Smooth muscle cell (in vitro differentiated cells): ENCODE measurements at regions not wholly inside any gene's neighbourhood (a gene's known extent, or its start where the extent isn't known, plus 50 kb on each side); places are given as distances from the start of the nearest gene placed in this dataset.

Experiments used
- DNase-seq: peaks from one replicate; lab custom pipeline; 2025; ENCODE audit not compliant: unreplicated experiment; lab: John Stamatoyannopoulos, UW
- H2AFZ ChIP-seq: fragments of 200-600 bp; sonication (generic); 2 replicates; pipeline ENCODE4 v1.6.0; 2016; ENCODE audit warnings: antibody characterized with exemption, low read depth, mild to moderate bottlenecking
- H3F3A ChIP-seq: fragments of 200-600 bp; sonication (generic); 2 replicates; pipeline ENCODE4 v1.6.0; 2017; ENCODE audit warnings: antibody characterized with exemption, low read depth
- H3K27ac ChIP-seq: fragments of 200-600 bp; sonication (generic); 2 replicates; pipeline ENCODE4 v1.5.1; 2016; ENCODE audit warnings: low read depth, mild to moderate bottlenecking
- H3K27me3 ChIP-seq: fragments of 200-600 bp; sonication (generic); 2 replicates; pipeline ENCODE4 v1.6.1; 2016; ENCODE audit warnings: low read depth, mild to moderate bottlenecking
- H3K36me3 ChIP-seq: fragments of 200-600 bp; sonication (generic); 2 replicates; pipeline ENCODE4 v1.5.1; 2016; ENCODE audit warnings: low read depth
- H3K4me1 ChIP-seq: fragments of 200-600 bp; sonication (generic); 2 replicates; pipeline ENCODE4 v1.5.1; 2016; ENCODE audit warnings: low read depth
- H3K4me2 ChIP-seq: fragments of 200-600 bp; sonication (generic); 2 replicates; pipeline ENCODE4 v1.6.0; 2016; ENCODE audit warnings: mild to moderate bottlenecking
- H3K4me3 ChIP-seq: fragments of 200-600 bp; sonication (generic); 2 replicates; pipeline ENCODE4 v1.5.1; 2016; ENCODE audit warnings: mild to moderate bottlenecking
- H3K79me2 ChIP-seq: fragments of 200-600 bp; sonication (generic); 2 replicates; pipeline ENCODE4 v1.6.0; 2016; ENCODE audit warnings: low read depth, mild to moderate bottlenecking
- H3K9ac ChIP-seq: fragments of 200-600 bp; sonication (generic); 2 replicates; pipeline ENCODE4 v1.6.0; 2016; ENCODE audit warnings: low read depth
- H3K9me3 ChIP-seq: fragments of 200-600 bp; sonication (generic); replicated peaks from 2 replicates; pipeline ENCODE4 v1.5.1; 2016; ENCODE audit warnings: low read depth
- H4K20me1 ChIP-seq: fragments of 200-600 bp; sonication (generic); 2 replicates; pipeline ENCODE4 v1.6.0; 2016; ENCODE audit warnings: low read depth
- CTCF ChIP-seq: fragments of 200-600 bp; sonication (generic); IDR thresholded peaks from 2 replicates; pipeline ENCODE4 v1.5.1; 2017; ENCODE audit warnings: borderline replicate concordance, mild to moderate bottlenecking, antibody characterized with exemption; ENCODE audit not compliant: insufficient read depth, poor library complexity, severe bottlenecking
- WGBS: methylation state at CpG from one replicate; pipeline ENCODE4 v1.1.7; 2016; ENCODE audit warnings: low lambda C conversion rate; 5-methylcytosine and 5-hydroxymethylcytosine counted together

- Histone ChIP-seq H3K27me3 (no peaks in the 10 kb centered on the region), H3K4me1 (peaks cover 16% of the 10 kb centered on the region), H3K4me3 (no peak overlapping the region), H3F3A (peaks cover 16% of the 10 kb centered on the region), H3K9me3 (no peaks in the 10 kb centered on the region), H3K4me2 (no peak overlapping the region), H4K20me1 (no peaks in the 10 kb centered on the region), H3K27ac (no peak overlapping the region), H3K79me2 (no peaks in the 10 kb centered on the region), H3K9ac (no peak overlapping the region), H2AFZ (no peak overlapping the region), H3K36me3 (no peaks in the 10 kb centered on the region)
- WGBS, result 87% methylated on average over 7 of the region's 7 CpGs
- no peak for DNase-seq
- TF ChIP-seq CTCF, result no peak
Observed at GRCh38 chr12:116429826-116430360, 129.3 kb upstream of the MAP1LC3B2 start.

GRCh38 chr12:116430911-116431565 is 128.1 kb upstream of the MAP1LC3B2 start:
- no peak for TF ChIP-seq CTCF
- peaks cover 16% of the 10 kb centered on the region for H3F3A ChIP-seq
- H4K20me1 ChIP-seq, result no peaks in the 10 kb centered on the region
- H3K27me3 ChIP-seq, result no peaks in the 10 kb centered on the region
- no peak overlapping the region for H3K27ac ChIP-seq
- H3K4me3 ChIP-seq, result no peak overlapping the region
- no peak overlapping the region for H3K9ac ChIP-seq
- no peak overlapping the region for H2AFZ ChIP-seq
- WGBS, result 85% methylated on average over 5 of the region's 5 CpGs
- no peak overlapping the region for H3K4me2 ChIP-seq
- no peaks in the 10 kb centered on the region for H3K36me3 ChIP-seq
- no peak for DNase-seq
- no peaks in the 10 kb centered on the region for H3K9me3 ChIP-seq
- no peaks in the 10 kb centered on the region for H3K79me2 ChIP-seq
- H3K4me1 ChIP-seq, result peaks cover 16% of the 10 kb centered on the region

- no peak for DNase-seq
- H3K9ac ChIP-seq, result no peak overlapping the region
- H3K4me3 ChIP-seq, result no peak overlapping the region
- H3K9me3 ChIP-seq, result no peaks in the 10 kb centered on the region
- no peak for TF ChIP-seq CTCF
- no peak overlapping the region for H3K27ac ChIP-seq
- 78% methylated on average over 13 of the region's 13 CpGs for WGBS
- no peaks in the 10 kb centered on the region for H3K79me2 ChIP-seq
- peaks cover 16% of the 10 kb centered on the region for H3K4me1 ChIP-seq
- no peak overlapping the region for H2AFZ ChIP-seq
- H3K4me2 ChIP-seq, result no peak overlapping the region
- no peaks in the 10 kb centered on the region for H3K27me3 ChIP-seq
- peaks cover 16% of the 10 kb centered on the region for H3F3A ChIP-seq
- H3K36me3 ChIP-seq, result no peaks in the 10 kb centered on the region
- H4K20me1 ChIP-seq, result no peaks in the 10 kb centered on the region
Observed at GRCh38 chr12:116431677-116432300, 127.4 kb upstream of the MAP1LC3B2 start.
